ENCODE measurements at regions not wholly inside any gene's neighbourhood (a gene's known extent, or its start where the extent isn't known, plus 50 kb on each side); places are given as distances from the start of the nearest gene placed in this dataset.

- TF ChIP-seq REST (IDR thresholded peaks at IDR 0.05; ENCODE audit: insufficient replicate concordance, low read depth) (no peak), CTCF (IDR thresholded peaks at IDR 0.05; ENCODE audit: insufficient read depth, low read length) (no peak), GABPA (IDR thresholded peaks at IDR 0.05; ENCODE audit: low read depth) (no peak), POLR2AphosphoS5 (IDR thresholded peaks at IDR 0.05; ENCODE audit: low read depth) (no peak)
These were observed 1130.0 kb downstream of the DNAJB9 start for GRCh38 chr7:109699661-109700060.

Data from HL-60 (cell line).